ENCODE measurements at regions not wholly inside any gene's neighbourhood (a gene's known extent, or its start where the extent isn't known, plus 50 kb on each side); places are given as distances from the start of the nearest gene placed in this dataset.

DNA sequence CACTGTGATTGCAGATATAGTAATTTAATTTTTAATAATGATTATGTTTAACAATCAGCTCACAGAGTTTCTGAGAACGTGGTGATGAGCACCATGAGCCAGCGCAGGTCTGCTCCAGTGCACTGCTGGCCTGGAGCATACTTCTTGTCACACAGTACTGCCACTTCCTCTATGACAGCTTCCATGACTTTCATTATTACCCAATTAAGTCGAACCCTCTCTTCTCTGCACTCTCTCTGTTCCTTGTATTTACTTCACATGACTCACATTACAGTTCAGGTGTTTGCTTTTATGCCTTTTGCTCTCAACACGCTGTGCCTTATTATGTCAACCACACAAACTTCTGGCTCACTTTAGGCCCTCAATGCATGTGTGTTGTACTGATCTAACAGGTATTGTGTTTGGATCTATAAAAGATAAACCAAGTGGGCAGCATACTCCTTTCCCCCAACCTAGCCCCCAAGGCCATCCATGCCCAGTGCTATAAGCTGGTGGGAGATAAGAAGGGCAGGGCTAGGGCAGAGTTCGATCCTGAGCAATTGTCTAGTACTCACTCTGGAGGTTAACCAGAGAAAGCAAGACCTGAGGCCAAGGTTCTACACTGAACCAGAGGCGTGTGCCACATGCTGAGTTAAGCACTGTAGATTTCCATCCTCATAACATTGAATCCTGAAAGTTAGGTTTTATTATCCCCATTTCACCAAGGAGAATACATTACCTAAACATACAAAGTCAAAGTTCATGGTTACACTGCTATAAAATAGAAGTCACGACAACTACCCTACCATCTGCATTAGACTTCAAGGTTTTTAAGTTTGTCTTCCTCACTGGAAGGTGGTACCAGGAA is 356.5 kb downstream of the INSC start:
- Histone ChIP-seq H3K9ac (ENCODE audit: low read length) (no peak overlapping the region), H3K36me3 (ENCODE audit: control insufficient read depth, insufficient read depth, low read length) (no peaks in the 10 kb centered on the region), H3K9me3 (ENCODE audit: control insufficient read depth, low read length) (no peaks in the 10 kb centered on the region), H3K4me3 (ENCODE audit: low read length) (no peak overlapping the region), H3K27me3 (ENCODE audit: control insufficient read depth, insufficient read depth, low read length) (no peaks in the 10 kb centered on the region), H3K4me1 (ENCODE audit: control insufficient read depth, insufficient read depth, low read length) (peaks cover 15% of the 10 kb centered on the region)

DNA sequence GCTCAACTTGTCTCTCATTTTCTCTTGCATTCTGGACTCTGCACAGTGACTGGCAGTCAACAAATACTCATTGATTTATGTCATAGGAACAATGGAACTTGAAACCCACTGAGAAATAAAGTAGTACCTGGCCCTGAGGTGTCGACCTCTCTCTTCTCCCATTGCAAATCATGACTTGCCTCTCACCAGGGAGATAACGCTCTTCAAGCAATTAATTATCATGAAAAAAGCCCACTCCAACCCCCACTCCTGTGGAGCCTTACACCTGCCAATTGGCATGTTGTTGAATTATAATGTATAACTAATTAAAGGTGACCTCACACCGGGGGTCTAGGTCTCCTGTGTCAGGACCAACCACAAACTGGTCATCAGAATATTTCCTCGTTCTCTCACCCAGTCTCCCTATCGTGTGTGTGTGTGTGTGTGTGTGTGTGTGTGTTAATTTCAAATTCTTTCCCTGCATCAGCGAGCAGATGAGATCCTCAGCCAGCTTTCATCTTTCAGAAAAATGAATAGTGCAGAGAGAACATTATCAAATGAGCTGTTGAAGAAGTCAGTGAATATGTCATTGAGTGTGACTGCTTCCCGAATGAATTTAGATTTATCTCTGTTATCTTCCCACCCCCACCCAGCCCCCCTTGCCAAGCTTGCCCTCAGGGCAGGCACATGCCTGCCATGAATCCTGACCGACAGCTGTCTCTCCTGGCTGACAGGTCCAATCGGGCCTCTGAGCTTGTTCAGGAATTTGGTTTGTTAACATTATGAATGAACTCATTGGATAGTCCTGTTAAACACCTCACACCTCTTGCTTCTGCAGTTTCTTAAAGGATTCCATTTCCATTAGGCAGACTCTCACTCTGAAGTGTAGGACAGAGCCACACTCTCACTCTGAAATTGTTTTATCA is 357.4 kb downstream of the INSC start:
- no peaks in the 10 kb centered on the region for H3K9me3 ChIP-seq (ENCODE audit: control insufficient read depth, low read length)
- no peaks in the 10 kb centered on the region for H3K36me3 ChIP-seq (ENCODE audit: control insufficient read depth, insufficient read depth, low read length)
- peaks cover 15% of the 10 kb centered on the region for H3K4me1 ChIP-seq (ENCODE audit: control insufficient read depth, insufficient read depth, low read length)
- H3K27me3 ChIP-seq (ENCODE audit: control insufficient read depth, insufficient read depth, low read length), result no peaks in the 10 kb centered on the region
- H3K9ac ChIP-seq (ENCODE audit: low read length), result no peak overlapping the region
- no peak overlapping the region for H3K4me3 ChIP-seq (ENCODE audit: low read length)

DNA sequence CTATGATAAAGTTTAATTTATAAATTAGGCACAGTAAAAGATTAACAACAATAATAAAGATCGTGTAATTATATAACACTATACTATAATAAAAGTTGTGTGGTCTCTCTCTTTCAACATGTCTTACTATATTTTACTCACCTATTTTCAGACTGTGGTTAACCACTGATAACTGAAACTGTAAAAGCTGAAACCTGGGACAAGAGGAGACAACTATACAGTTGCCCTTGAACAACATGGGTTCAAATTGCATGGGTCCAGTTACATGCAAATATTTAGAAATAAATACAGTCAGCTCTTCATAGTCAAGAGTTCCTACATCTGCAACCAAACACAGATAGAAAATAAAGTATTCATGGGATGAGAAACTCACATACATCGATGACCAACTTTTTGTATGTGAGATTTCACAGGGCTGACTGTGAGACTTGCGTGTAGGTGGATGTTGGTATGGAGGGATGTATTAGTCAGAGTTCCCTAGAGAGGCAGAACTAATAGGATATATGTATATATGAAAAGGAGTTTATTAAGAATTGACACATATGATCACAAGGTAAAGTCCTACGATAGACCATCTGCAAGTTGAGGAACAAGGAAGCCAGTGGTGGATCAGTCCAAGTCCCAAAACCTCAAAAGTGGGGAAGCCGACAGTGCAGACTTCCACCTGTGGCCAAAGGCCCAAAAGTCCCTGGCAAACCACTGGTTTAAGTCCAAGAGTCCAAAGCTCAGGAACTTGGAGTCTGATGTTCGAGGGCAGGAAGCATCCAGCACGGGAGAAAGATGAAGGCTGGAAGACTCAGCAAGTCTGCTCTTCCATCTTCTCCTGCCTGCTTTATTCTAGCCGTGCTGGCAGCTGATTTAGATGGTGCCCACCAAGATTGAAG is 359.5 kb downstream of the INSC start:
- Histone ChIP-seq H3K4me1 (ENCODE audit: control insufficient read depth, insufficient read depth, low read length) (peaks cover 15% of the 10 kb centered on the region), H3K4me3 (ENCODE audit: low read length) (no peak overlapping the region), H3K27me3 (ENCODE audit: control insufficient read depth, insufficient read depth, low read length) (no peaks in the 10 kb centered on the region), H3K9me3 (ENCODE audit: control insufficient read depth, low read length) (no peaks in the 10 kb centered on the region), H3K9ac (ENCODE audit: low read length) (no peak overlapping the region), H3K36me3 (ENCODE audit: control insufficient read depth, insufficient read depth, low read length) (no peaks in the 10 kb centered on the region)

DNA sequence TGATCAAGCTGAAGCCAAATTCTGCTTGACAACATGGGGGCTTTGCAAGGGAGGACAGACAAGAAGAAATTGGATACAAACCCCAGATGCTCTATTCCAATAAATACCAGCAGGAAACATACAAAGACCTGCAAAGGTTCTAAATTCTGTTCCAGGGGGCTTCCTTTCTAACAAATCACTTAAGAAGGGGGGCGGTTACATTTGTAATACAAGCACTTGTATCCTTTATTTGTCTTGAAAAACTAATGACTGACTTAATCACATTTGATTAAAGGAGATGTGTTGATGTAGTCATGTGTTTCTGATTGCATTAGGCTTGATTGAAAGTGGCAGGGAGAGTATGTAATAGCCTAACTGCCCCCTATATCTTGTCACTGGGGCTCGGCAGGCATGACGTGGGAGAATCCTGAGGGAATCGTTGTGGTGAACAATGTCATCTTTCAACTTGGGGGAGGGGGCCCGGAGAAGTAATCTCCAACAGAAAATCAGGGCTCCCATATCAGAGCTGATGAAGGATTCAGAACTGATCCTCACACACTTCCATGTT is 361.7 kb downstream of the INSC start:
- H3K4me3 ChIP-seq (ENCODE audit: low read length), result no peak overlapping the region
- no peak overlapping the region for H3K9ac ChIP-seq (ENCODE audit: low read length)
- H3K9me3 ChIP-seq (ENCODE audit: control insufficient read depth, low read length), result no peaks in the 10 kb centered on the region
- no peaks in the 10 kb centered on the region for H3K36me3 ChIP-seq (ENCODE audit: control insufficient read depth, insufficient read depth, low read length)
- no peaks in the 10 kb centered on the region for H3K27me3 ChIP-seq (ENCODE audit: control insufficient read depth, insufficient read depth, low read length)
- peaks cover 13% of the 10 kb centered on the region for H3K4me1 ChIP-seq (ENCODE audit: control insufficient read depth, insufficient read depth, low read length)

DNA sequence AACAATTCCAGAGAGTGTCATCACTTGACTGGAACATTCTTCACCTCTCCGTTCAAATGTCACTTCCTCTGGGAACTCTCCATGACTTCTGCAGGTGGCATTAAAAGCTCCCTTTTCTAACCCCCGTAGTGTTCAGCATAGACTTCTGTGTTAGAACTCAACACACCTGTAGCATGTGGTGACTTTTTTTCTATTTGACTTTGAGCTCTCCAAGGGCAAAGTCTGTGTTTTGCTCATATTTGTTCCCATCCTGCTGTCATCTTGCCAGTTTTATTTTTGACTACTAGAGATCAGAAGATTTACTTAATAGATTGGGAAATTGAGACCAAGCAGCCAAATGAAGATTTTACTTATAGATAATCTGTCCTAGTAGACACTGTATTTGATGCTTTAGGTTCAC is 367.1 kb downstream of the INSC start:
- Histone ChIP-seq H3K27me3 (ENCODE audit: control insufficient read depth, insufficient read depth, low read length) (no peaks in the 10 kb centered on the region), H3K9me3 (ENCODE audit: control insufficient read depth, low read length) (no peaks in the 10 kb centered on the region), H3K9ac (ENCODE audit: low read length) (no peak overlapping the region), H3K36me3 (ENCODE audit: control insufficient read depth, insufficient read depth, low read length) (no peaks in the 10 kb centered on the region), H3K4me1 (ENCODE audit: control insufficient read depth, insufficient read depth, low read length) (no peaks in the 10 kb centered on the region), H3K4me3 (ENCODE audit: low read length) (no peak overlapping the region)

DNA sequence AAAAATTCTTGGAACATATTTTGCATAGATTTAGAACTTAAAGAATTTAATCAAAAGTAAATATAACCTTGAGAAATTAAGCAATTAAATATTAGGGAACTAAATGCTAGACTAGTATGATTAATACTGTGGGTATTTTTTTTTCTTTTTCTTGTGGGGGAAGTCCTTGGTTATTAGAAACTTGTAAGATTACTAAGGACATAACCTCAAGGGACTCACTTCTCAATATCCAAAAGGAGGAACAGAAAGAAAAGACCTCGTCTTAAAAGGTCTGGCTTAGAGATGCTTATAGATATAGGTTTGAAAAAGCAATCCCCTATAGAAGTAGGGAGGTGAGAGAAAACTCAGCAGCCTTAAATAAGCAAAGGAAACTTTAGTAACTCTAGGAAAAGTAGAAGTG is 368.5 kb downstream of the INSC start:
- Histone ChIP-seq H3K4me1 (ENCODE audit: control insufficient read depth, insufficient read depth, low read length) (no peaks in the 10 kb centered on the region), H3K9ac (ENCODE audit: low read length) (no peak overlapping the region), H3K36me3 (ENCODE audit: control insufficient read depth, insufficient read depth, low read length) (no peaks in the 10 kb centered on the region), H3K4me3 (ENCODE audit: low read length) (no peak overlapping the region), H3K27me3 (ENCODE audit: control insufficient read depth, insufficient read depth, low read length) (no peaks in the 10 kb centered on the region), H3K9me3 (ENCODE audit: control insufficient read depth, low read length) (no peaks in the 10 kb centered on the region)

DNA sequence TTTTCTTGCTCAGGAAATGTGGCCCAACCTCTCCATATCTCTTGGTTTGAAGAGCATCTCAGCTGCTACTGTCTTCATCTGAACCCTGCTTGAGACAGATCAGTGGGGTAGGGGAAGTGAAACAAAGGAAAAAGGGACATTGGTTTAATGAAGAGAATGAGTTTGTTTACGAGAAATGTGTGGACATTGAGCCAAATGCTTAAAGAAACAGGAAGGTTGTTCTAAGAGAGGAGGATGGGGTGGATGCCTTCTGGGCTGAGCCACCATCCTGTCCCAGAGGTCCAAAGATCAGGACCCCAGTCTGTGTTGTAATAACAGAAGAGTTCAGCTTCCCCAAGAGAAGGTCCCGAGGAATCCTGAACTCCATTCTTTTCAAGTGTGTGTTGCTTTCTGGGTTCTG is 369.7 kb downstream of the INSC start:
- Histone ChIP-seq H3K36me3 (ENCODE audit: control insufficient read depth, insufficient read depth, low read length) (no peaks in the 10 kb centered on the region), H3K4me1 (ENCODE audit: control insufficient read depth, insufficient read depth, low read length) (no peaks in the 10 kb centered on the region), H3K27me3 (ENCODE audit: control insufficient read depth, insufficient read depth, low read length) (no peaks in the 10 kb centered on the region), H3K9me3 (ENCODE audit: control insufficient read depth, low read length) (no peaks in the 10 kb centered on the region), H3K9ac (ENCODE audit: low read length) (no peak overlapping the region), H3K4me3 (ENCODE audit: low read length) (no peak overlapping the region)

DNA sequence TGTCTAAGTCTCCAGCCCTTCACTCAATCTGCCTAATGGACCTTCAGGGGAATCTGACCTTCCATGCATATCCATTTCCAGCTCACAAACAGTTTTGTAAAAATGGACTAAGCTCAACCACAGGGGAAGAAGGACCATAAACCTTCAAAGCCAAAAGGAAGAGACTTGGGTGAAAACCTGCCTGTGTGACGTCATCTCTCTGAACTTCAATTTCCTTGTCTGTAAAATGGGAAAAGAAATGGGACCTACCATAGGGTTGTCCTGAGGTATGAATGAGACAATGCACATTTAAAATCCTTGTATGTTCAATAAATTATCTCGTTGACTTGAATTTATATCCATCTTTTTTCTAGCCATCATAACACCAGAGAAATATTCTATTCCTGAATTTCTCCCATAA is 370.7 kb downstream of the INSC start:
- no peaks in the 10 kb centered on the region for H3K27me3 ChIP-seq (ENCODE audit: control insufficient read depth, insufficient read depth, low read length)
- no peaks in the 10 kb centered on the region for H3K36me3 ChIP-seq (ENCODE audit: control insufficient read depth, insufficient read depth, low read length)
- no peak overlapping the region for H3K9ac ChIP-seq (ENCODE audit: low read length)
- no peaks in the 10 kb centered on the region for H3K9me3 ChIP-seq (ENCODE audit: control insufficient read depth, low read length)
- no peak overlapping the region for H3K4me3 ChIP-seq (ENCODE audit: low read length)
- no peaks in the 10 kb centered on the region for H3K4me1 ChIP-seq (ENCODE audit: control insufficient read depth, insufficient read depth, low read length)

DNA sequence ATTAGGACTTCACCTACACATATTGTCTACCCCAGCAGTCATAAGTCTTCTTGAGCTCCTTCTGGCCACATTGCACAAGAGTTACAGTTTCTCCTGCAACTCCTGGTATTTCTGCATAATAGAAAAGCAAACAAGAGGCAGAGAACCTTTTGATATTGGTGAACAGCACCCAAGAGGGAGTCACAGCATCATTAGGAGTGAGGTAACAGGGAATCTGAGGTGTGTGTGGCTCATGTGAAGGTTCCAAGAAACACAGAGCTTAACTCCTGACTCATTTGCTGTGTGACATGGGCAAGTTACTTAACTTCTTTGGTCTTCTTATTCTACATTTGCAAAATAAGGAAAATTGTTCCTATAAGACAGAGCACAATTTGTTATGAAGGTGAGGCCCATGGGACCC is 374.6 kb downstream of the INSC start:
- no peak overlapping the region for H3K4me3 ChIP-seq (ENCODE audit: low read length)
- no peaks in the 10 kb centered on the region for H3K9me3 ChIP-seq (ENCODE audit: control insufficient read depth, low read length)
- no peak overlapping the region for H3K9ac ChIP-seq (ENCODE audit: low read length)
- no peaks in the 10 kb centered on the region for H3K4me1 ChIP-seq (ENCODE audit: control insufficient read depth, insufficient read depth, low read length)
- no peaks in the 10 kb centered on the region for H3K36me3 ChIP-seq (ENCODE audit: control insufficient read depth, insufficient read depth, low read length)
- H3K27me3 ChIP-seq (ENCODE audit: control insufficient read depth, insufficient read depth, low read length), result no peaks in the 10 kb centered on the region

DNA sequence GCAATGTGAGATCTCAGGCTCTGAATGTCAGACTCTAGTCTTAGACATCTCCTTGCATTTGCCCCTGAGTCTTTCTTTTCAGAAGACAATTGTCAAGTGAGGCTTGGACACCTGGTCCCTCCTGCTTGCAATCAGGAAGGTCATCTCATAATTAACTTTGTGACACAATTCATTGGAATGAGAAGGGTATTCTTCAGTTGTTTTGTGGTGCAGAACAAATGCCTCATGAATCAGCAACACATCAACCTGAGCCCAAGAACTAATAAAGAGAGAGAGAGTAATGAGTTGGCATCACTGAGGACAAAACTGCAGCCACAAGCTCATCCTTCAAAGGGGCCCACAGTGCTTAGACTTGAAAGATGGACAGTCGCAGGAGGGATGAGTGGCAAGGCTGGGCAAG is 375.8 kb downstream of the INSC start:
- no peaks in the 10 kb centered on the region for H3K36me3 ChIP-seq (ENCODE audit: control insufficient read depth, insufficient read depth, low read length)
- no peaks in the 10 kb centered on the region for H3K27me3 ChIP-seq (ENCODE audit: control insufficient read depth, insufficient read depth, low read length)
- H3K9ac ChIP-seq (ENCODE audit: low read length), result no peak overlapping the region
- no peaks in the 10 kb centered on the region for H3K4me1 ChIP-seq (ENCODE audit: control insufficient read depth, insufficient read depth, low read length)
- H3K4me3 ChIP-seq (ENCODE audit: low read length), result no peak overlapping the region
- no peaks in the 10 kb centered on the region for H3K9me3 ChIP-seq (ENCODE audit: control insufficient read depth, low read length)

DNA sequence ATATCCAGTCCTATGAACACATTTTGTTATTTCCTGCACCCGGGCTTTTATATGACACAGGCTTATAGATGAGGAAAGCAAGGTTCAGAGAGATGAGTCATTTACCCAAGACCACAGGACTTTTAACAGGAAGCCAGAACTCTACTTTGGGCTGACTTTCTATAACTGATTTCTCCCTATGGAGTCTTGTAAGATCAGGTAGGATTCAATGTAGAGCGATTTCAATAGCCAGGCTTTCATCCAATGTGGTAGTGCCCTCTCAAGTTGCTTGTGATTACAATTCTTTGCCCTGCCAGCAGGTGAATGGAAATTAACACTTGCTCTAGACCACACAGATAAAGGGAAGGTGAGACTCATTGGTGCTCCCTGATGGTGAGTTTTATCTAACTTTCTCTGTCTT is 378.3 kb downstream of the INSC start:
- no peaks in the 10 kb centered on the region for H3K36me3 ChIP-seq (ENCODE audit: control insufficient read depth, insufficient read depth, low read length)
- peaks cover 4% of the 10 kb centered on the region for H3K4me1 ChIP-seq (ENCODE audit: control insufficient read depth, insufficient read depth, low read length)
- no peaks in the 10 kb centered on the region for H3K27me3 ChIP-seq (ENCODE audit: control insufficient read depth, insufficient read depth, low read length)
- no peaks in the 10 kb centered on the region for H3K9me3 ChIP-seq (ENCODE audit: control insufficient read depth, low read length)
- H3K4me3 ChIP-seq (ENCODE audit: low read length), result no peak overlapping the region
- H3K9ac ChIP-seq (ENCODE audit: low read length), result no peak overlapping the region
